Lower leg skin (tissue), 3 donors: ENCODE measurements at regions not wholly inside any gene's neighbourhood (a gene's known extent, or its start where the extent isn't known, plus 50 kb on each side); places are given as distances from the start of the nearest gene placed in this dataset.

Source experiments
- POLR2A ChIP-seq, 2 donors: fragments of 450-650 bp; IDR thresholded peaks; one replicate each; pipeline ENCODE4 v1.6.1; 2016 to 2017; ENCODE audit warnings: antibody characterized with exemption in 2 of 2, mild to moderate bottlenecking in 1 of 2, moderate library complexity in 1 of 2
- TF ChIP-seq, protein P1 (sequence below), 3 donors: fragments of 450-650 bp; IDR thresholded peaks; one replicate each; pipeline ENCODE4 v1.5.1; 2016; ENCODE audit warnings: antibody characterized with exemption in 3 of 3, mild to moderate bottlenecking in 3 of 3, moderate library complexity in 2 of 3

DNA sequence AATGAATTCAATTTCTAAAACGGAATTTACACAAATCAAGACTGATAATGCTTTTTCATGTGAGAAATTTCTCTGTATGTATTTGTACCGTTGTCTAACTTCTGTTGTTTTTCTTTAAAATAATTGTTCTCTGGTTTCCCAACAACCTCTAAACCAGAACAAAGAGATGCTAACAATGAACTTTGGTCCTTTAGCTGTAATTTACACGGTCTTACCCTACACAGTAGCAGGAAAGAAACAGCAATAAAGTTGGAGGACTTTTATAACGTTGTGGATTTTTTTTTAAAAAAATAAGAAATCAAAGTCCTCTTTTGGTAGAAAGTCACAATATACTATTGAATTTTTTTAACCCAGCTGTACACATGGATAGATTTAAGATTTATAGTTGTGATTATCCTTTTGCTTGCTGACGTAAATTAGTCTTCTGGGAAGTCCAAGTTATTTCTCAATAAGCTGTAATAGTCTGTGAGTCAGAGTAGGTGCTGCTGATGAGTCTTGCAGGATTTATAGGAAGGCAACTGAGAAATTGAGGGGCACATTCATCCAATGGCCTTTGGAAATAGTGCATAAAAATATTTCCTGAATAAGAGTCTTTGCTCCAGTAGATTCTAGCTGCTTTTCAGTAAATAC, 76.8 kb upstream of the PCSK1 start:
- TF ChIP-seq, protein P1, sequence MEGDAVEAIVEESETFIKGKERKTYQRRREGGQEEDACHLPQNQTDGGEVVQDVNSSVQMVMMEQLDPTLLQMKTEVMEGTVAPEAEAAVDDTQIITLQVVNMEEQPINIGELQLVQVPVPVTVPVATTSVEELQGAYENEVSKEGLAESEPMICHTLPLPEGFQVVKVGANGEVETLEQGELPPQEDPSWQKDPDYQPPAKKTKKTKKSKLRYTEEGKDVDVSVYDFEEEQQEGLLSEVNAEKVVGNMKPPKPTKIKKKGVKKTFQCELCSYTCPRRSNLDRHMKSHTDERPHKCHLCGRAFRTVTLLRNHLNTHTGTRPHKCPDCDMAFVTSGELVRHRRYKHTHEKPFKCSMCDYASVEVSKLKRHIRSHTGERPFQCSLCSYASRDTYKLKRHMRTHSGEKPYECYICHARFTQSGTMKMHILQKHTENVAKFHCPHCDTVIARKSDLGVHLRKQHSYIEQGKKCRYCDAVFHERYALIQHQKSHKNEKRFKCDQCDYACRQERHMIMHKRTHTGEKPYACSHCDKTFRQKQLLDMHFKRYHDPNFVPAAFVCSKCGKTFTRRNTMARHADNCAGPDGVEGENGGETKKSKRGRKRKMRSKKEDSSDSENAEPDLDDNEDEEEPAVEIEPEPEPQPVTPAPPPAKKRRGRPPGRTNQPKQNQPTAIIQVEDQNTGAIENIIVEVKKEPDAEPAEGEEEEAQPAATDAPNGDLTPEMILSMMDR (IDR thresholded peaks at IDR 0.05): no peak
- no peak for TF ChIP-seq POLR2A (IDR thresholded peaks at IDR 0.05)
